OCI-LY1 (cell line): ENCODE measurements at regions not wholly inside any gene's neighbourhood (a gene's known extent, or its start where the extent isn't known, plus 50 kb on each side); places are given as distances from the start of the nearest gene placed in this dataset.

Source experiments
- H2AFZ ChIP-seq: fragments of 200-600 bp; sonication (generic), shearing (Covaris generic); 2 replicates; pipeline ENCODE4 v1.6.0; 2014; ENCODE audit warnings: antibody characterized with exemption, mild to moderate bottlenecking, low read length
- H3F3A ChIP-seq: fragments of 200-600 bp; sonication (generic), shearing (Covaris generic); 2 replicates; pipeline ENCODE4 v1.6.0; 2014; ENCODE audit warnings: mild to moderate bottlenecking, antibody characterized with exemption, low read length, moderate library complexity; ENCODE audit not compliant: insufficient read depth
- H3K27ac ChIP-seq: fragments of 200-600 bp; sonication (generic); 2 replicates; pipeline ENCODE4 v1.5.1; 2014; ENCODE audit warnings: low read length, mixed run types, mild to moderate bottlenecking, low read depth; ENCODE audit not compliant: poor library complexity, severe bottlenecking
- H3K27me3 ChIP-seq: fragments of 200-600 bp; sonication (generic); 2 replicates; pipeline ENCODE4 v1.6.0; 2014; ENCODE audit warnings: antibody characterized with exemption, mild to moderate bottlenecking, low read length, moderate library complexity; ENCODE audit not compliant: insufficient read depth
- H3K36me3 ChIP-seq: fragments of 200-600 bp; sonication (generic); 2 replicates; pipeline ENCODE4 v1.6.1; 2014; ENCODE audit warnings: mild to moderate bottlenecking, antibody characterized with exemption, low read length, moderate library complexity, mixed read lengths; ENCODE audit not compliant: insufficient read depth
- H3K4me1 ChIP-seq: fragments of 200-600 bp; sonication (generic); 2 replicates; pipeline ENCODE4 v1.5.1; 2014; ENCODE audit warnings: mild to moderate bottlenecking, low read length, moderate library complexity; ENCODE audit not compliant: insufficient read depth, severe bottlenecking
- H3K4me2 ChIP-seq: fragments of 200-600 bp; sonication (generic), shearing (Covaris generic); 2 replicates; pipeline ENCODE4 v1.6.1; 2014; ENCODE audit warnings: low read length
- H3K4me3 ChIP-seq: fragments of 200-600 bp; sonication (generic); 2 replicates; pipeline ENCODE4 v1.5.1; 2014; ENCODE audit warnings: low read length, low read depth, mild to moderate bottlenecking, mixed read lengths; ENCODE audit not compliant: poor library complexity, severe bottlenecking
- H3K79me2 ChIP-seq: fragments of 200-600 bp; shearing (Covaris generic); 2 replicates; pipeline ENCODE4 v1.6.1; 2016; ENCODE audit warnings: mixed run types, low read length, mixed read lengths; ENCODE audit not compliant: insufficient read depth
- H3K9ac ChIP-seq: fragments of 200-600 bp; sonication (generic), shearing (Covaris generic); 2 replicates; pipeline ENCODE4 v1.6.1; 2014; ENCODE audit warnings: mild to moderate bottlenecking, low read length, mixed read lengths
- H3K9me2 ChIP-seq: fragments of 200-600 bp; sonication (generic), shearing (Covaris generic); 2 replicates; pipeline ENCODE4 v1.6.1; 2014; ENCODE audit warnings: low read depth, mild to moderate bottlenecking, low read length, mixed read lengths
- H3K9me3 ChIP-seq: fragments of 200-600 bp; shearing (Covaris generic); 2 replicates; pipeline ENCODE4 v1.6.1; 2014; ENCODE audit warnings: low read length, mixed read lengths
- H4K20me1 ChIP-seq: fragments of 200-600 bp; sonication (generic), shearing (Covaris generic); 2 replicates; pipeline ENCODE4 v1.6.0; 2016; ENCODE audit warnings: mild to moderate bottlenecking, low read length; ENCODE audit not compliant: insufficient read depth
- CTCF ChIP-seq: fragments of 200-600 bp; sonication (generic), shearing (Covaris generic); IDR thresholded peaks from 2 replicates; pipeline ENCODE4 v1.5.1; 2017; ENCODE audit warnings: mild to moderate bottlenecking, antibody characterized with exemption, low read length, moderate library complexity, mixed read lengths
- EZH2 ChIP-seq: fragments of 200-600 bp; sonication (generic), shearing (Covaris generic); IDR thresholded peaks from 2 replicates; pipeline ENCODE4 v1.8.0; 2017; ENCODE audit warnings: borderline replicate concordance, mixed run types, mild to moderate bottlenecking, antibody characterized with exemption, low read length, moderate library complexity, mixed read lengths

- H3K79me2 ChIP-seq = no peaks in the 10 kb centered on the region
- H3K9me2 ChIP-seq = no peaks in the 10 kb centered on the region
- H3K27ac ChIP-seq = no peak overlapping the region
- no peak for TF ChIP-seq CTCF
- no peak for TF ChIP-seq EZH2
- no peak overlapping the region for H3K4me2 ChIP-seq
- no peaks in the 10 kb centered on the region for H3K4me1 ChIP-seq
- no peak overlapping the region for H3K4me3 ChIP-seq
- no peak overlapping the region for H3K9ac ChIP-seq
- no peaks in the 10 kb centered on the region for H3K27me3 ChIP-seq
- 0 out of 2 replicates have a peak, but pooled peaks cover 3% of the 10 kb centered on the region for H3K9me3 ChIP-seq
- H2AFZ ChIP-seq = no peak overlapping the region
- no peaks in the 10 kb centered on the region for H3K36me3 ChIP-seq
- H4K20me1 ChIP-seq = no peaks in the 10 kb centered on the region
- H3F3A ChIP-seq = no peaks in the 10 kb centered on the region
Observed at GRCh38 chr18:75659535-75660023, 232.1 kb upstream of the SMIM21 start.

- H3K27me3 ChIP-seq = no peaks in the 10 kb centered on the region
- H4K20me1 ChIP-seq = no peaks in the 10 kb centered on the region
- H3K9ac ChIP-seq = no peak overlapping the region
- no peaks in the 10 kb centered on the region for H3F3A ChIP-seq
- no peaks in the 10 kb centered on the region for H3K9me2 ChIP-seq
- H3K27ac ChIP-seq = no peak overlapping the region
- H3K36me3 ChIP-seq = no peaks in the 10 kb centered on the region
- H3K4me1 ChIP-seq = no peaks in the 10 kb centered on the region
- no peaks in the 10 kb centered on the region for H3K79me2 ChIP-seq
- TF ChIP-seq CTCF (no peak), EZH2 (no peak)
- H2AFZ ChIP-seq = no peak overlapping the region
- H3K4me3 ChIP-seq = no peak overlapping the region
- H3K9me3 ChIP-seq = 0 out of 2 replicates have a peak, but pooled peaks cover 3% of the 10 kb centered on the region
- no peak overlapping the region for H3K4me2 ChIP-seq
Observed at GRCh38 chr18:75658330-75658729, 230.8 kb upstream of the SMIM21 start.

- no peak overlapping the region for H3K4me2 ChIP-seq
- H3K79me2 ChIP-seq = no peaks in the 10 kb centered on the region
- H3K4me1 ChIP-seq = no peaks in the 10 kb centered on the region
- no peaks in the 10 kb centered on the region for H4K20me1 ChIP-seq
- no peaks in the 10 kb centered on the region for H3K9me2 ChIP-seq
- TF ChIP-seq CTCF (no peak), EZH2 (no peak)
- no peak overlapping the region for H2AFZ ChIP-seq
- H3K9me3 ChIP-seq = 0 out of 2 replicates have a peak, but pooled peaks cover 3% of the 10 kb centered on the region
- no peak overlapping the region for H3K4me3 ChIP-seq
- no peaks in the 10 kb centered on the region for H3K36me3 ChIP-seq
- no peaks in the 10 kb centered on the region for H3F3A ChIP-seq
- no peak overlapping the region for H3K27ac ChIP-seq
- H3K9ac ChIP-seq = no peak overlapping the region
- no peaks in the 10 kb centered on the region for H3K27me3 ChIP-seq
Observed at GRCh38 chr18:75656563-75657247, 229.2 kb upstream of the SMIM21 start.
